Hematopoietic multipotent progenitor cell treated with erythropoietin and hydrocortisone succinate and interleukin-3 and kit ligand, for 15 days (in vitro differentiated cells): ENCODE measurements at regions not wholly inside any gene's neighbourhood (a gene's known extent, or its start where the extent isn't known, plus 50 kb on each side); places are given as distances from the start of the nearest gene placed in this dataset.
"Not testable (repeated sequence)": the region's sequence is repeated elsewhere in the genome, so short reads cannot be mapped to it uniquely, and the experiment has no call there.

Experiments used
- DNase-seq: peaks from one replicate; pipeline ENCODE4 v3.0.0-alpha.2; 2015; ENCODE audit warnings: low spot score

- no peak for DNase-seq
Measured at GRCh38 chrX:39047174-39047573, 245.9 kb downstream of the MID1IP1 start.

- no peak for DNase-seq
Measured at GRCh38 chrX:39049975-39050374, 248.7 kb downstream of the MID1IP1 start.

- DNase-seq, result no peak
Measured at GRCh38 chrX:39050427-39050826, 249.2 kb downstream of the MID1IP1 start.

- no peak for DNase-seq
Measured at GRCh38 chrX:39052751-39053150, 251.5 kb downstream of the MID1IP1 start.

- no peak for DNase-seq
Measured at GRCh38 chrX:39058724-39059123, 257.5 kb downstream of the MID1IP1 start.

- DNase-seq, result no peak
Measured at GRCh38 chrX:39059866-39060265, 258.6 kb downstream of the MID1IP1 start.

GRCh38 chrX:39063037-39063436 is 261.8 kb downstream of the MID1IP1 start:
- no peak for DNase-seq

GRCh38 chrX:39063702-39064101 is 262.4 kb downstream of the MID1IP1 start:
- DNase-seq, result no peak

GRCh38 chrX:39065051-39065871 is 264.0 kb downstream of the MID1IP1 start:
- DNase-seq, result no peak

- no peak for DNase-seq
Measured at GRCh38 chrX:39067866-39068265, 266.6 kb downstream of the MID1IP1 start.

- DNase-seq, result not testable (repeated sequence)
Measured at GRCh38 chrX:39068634-39069033, 267.4 kb downstream of the MID1IP1 start.

- DNase-seq, result no peak
Measured at GRCh38 chrX:39070009-39070408, 268.8 kb downstream of the MID1IP1 start.

GRCh38 chrX:39073131-39073530 is 271.9 kb downstream of the MID1IP1 start:
- no peak for DNase-seq

- DNase-seq, result no peak
Measured at GRCh38 chrX:39096599-39096998, 295.3 kb downstream of the MID1IP1 start.

- no peak for DNase-seq
Measured at GRCh38 chrX:39104745-39105144, 303.5 kb downstream of the MID1IP1 start.

- no peak for DNase-seq
Measured at GRCh38 chrX:39112143-39112542, 310.9 kb downstream of the MID1IP1 start.

- no peak for DNase-seq
Measured at GRCh38 chrX:39115166-39115565, 313.9 kb downstream of the MID1IP1 start.

GRCh38 chrX:39117101-39117500 is 315.8 kb downstream of the MID1IP1 start:
- DNase-seq, result no peak

GRCh38 chrX:39121903-39122302 is 320.6 kb downstream of the MID1IP1 start:
- no peak for DNase-seq

- no peak for DNase-seq
Measured at GRCh38 chrX:39125834-39126233, 324.6 kb downstream of the MID1IP1 start.

- DNase-seq, result no peak
Measured at GRCh38 chrX:39133971-39134370, 332.7 kb downstream of the MID1IP1 start.

- no peak for DNase-seq
Measured at GRCh38 chrX:39137363-39137954, 336.2 kb downstream of the MID1IP1 start.

- DNase-seq, result no peak
Measured at GRCh38 chrX:39140581-39140980, 339.3 kb downstream of the MID1IP1 start.

GRCh38 chrX:39144323-39144722 is 343.1 kb downstream of the MID1IP1 start:
- DNase-seq, result no peak
